Lung (tissue), 11 donors: ENCODE measurements at regions not wholly inside any gene's neighbourhood (a gene's known extent, or its start where the extent isn't known, plus 50 kb on each side); places are given as distances from the start of the nearest gene placed in this dataset.
A peak's percentile ranks its signal among the peaks of the same experiment; 100 is the strongest.

Experiments
- ATAC-seq: fragments of 200-7000 bp; cut with Tn5 transposase; one replicate; pipeline ENCODE4 v1.9.1; 2020; ENCODE audit warnings: moderate number of reproducible peaks; ENCODE audit not compliant: insufficient read depth, low FRiP score
- DNase-seq, 3 donors: peaks; one replicate each; pipeline ENCODE4 v3.0.0-alpha.2; 2013 to 2017
- H3K27ac ChIP-seq, 2 donors: one replicate each; pipeline ENCODE4 v1.5.1; 2013; ENCODE audit warnings: mild to moderate bottlenecking in 2 of 2, moderate library complexity in 2 of 2, control low read depth in 1 of 2, inconsistent platforms in 1 of 2, low read depth in 1 of 2, low read length in 1 of 2
- H3K27me3 ChIP-seq, 3 donors: one replicate each; pipeline ENCODE4 v1.5.1; 2013; ENCODE audit warnings: low read length in 2 of 3; ENCODE audit not compliant: control insufficient read depth in 3 of 3, insufficient read depth in 3 of 3
- H3K36me3 ChIP-seq, 4 donors: one replicate each; pipeline ENCODE4 v1.5.1; 2013; ENCODE audit warnings: low read length in 4 of 4, mild to moderate bottlenecking in 1 of 4, moderate library complexity in 1 of 4; ENCODE audit not compliant: control insufficient read depth in 4 of 4, insufficient read depth in 4 of 4
- H3K4me1 ChIP-seq, 5 donors: one replicate each; pipeline ENCODE4 v1.5.1; 2013; ENCODE audit warnings: low read length in 5 of 5, mild to moderate bottlenecking in 2 of 5, moderate library complexity in 1 of 5; ENCODE audit not compliant: control insufficient read depth in 5 of 5, insufficient read depth in 5 of 5
- H3K4me3 ChIP-seq: one replicate; pipeline ENCODE4 v1.5.1; 2013; ENCODE audit warnings: mild to moderate bottlenecking, control low read depth, moderate library complexity
- H3K9ac ChIP-seq, 2 donors: one replicate each; pipeline ENCODE4 v1.5.1; 2013; ENCODE audit warnings: low read length in 2 of 2, control low read depth in 1 of 2; ENCODE audit not compliant: insufficient read depth in 1 of 2
- H3K9me3 ChIP-seq, 4 donors: one replicate each; pipeline ENCODE4 v1.5.1; 2013; ENCODE audit warnings: low read length in 3 of 4, mild to moderate bottlenecking in 1 of 4, moderate library complexity in 1 of 4; ENCODE audit not compliant: control insufficient read depth in 4 of 4, insufficient read depth in 3 of 4
- WGBS, 2 donors: extraction: QIAGEN DNeasy Blood & Tissue Kit; methylation state at CpG; one replicate each; pipeline ENCODE4 v1.1.7; 2013; 5-methylcytosine and 5-hydroxymethylcytosine counted together
- TF ChIP-seq, protein P1 (sequence below): IDR thresholded peaks from 2 replicates; pipeline ENCODE4 v1.5.1; 2012; ENCODE audit warnings: mild to moderate bottlenecking; ENCODE audit errors: control extremely low read depth, extremely low read depth
- donor health status: control.
- donor health status: control.
- donor health status: Bipolar disorder and iron deficiency.
- donor health status: healthy.
- donor health status: DM: yes; HTN: yes; CAD: no.

DNA sequence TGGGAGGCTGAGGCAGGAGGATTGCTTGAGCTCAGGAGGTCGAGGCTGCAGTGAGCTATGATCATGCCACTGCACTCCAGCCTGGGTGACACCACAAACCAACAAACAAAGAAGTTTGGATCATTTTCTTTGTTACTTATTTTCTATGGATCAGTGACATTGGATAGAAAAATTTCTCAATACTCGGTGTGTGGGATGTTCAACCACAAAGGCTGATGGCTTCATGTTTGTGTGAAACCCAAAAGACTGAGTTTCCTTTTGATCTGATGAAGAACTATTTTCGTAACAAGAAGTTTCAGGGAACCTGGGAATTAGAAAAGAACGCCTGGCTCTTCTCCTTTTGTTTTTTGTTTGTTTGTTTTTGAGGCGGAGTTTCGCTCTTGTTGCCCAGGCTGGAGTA is 104.0 kb downstream of the HOXA1 start:
- Histone ChIP-seq H3K9me3 (no peaks in the 10 kb centered on the region), H3K4me1 (peaks cover 0 to 15% (median 0%) of the 10 kb centered on the region in 5 donors), H3K27ac (no peak overlapping the region), H3K4me3 (no peak overlapping the region), H3K27me3 (peaks cover 0 to 6% (median 0%) of the 10 kb centered on the region in 3 donors), H3K9ac (no peak overlapping the region), H3K36me3 (no peaks in the 10 kb centered on the region)
- TF ChIP-seq, protein P1, sequence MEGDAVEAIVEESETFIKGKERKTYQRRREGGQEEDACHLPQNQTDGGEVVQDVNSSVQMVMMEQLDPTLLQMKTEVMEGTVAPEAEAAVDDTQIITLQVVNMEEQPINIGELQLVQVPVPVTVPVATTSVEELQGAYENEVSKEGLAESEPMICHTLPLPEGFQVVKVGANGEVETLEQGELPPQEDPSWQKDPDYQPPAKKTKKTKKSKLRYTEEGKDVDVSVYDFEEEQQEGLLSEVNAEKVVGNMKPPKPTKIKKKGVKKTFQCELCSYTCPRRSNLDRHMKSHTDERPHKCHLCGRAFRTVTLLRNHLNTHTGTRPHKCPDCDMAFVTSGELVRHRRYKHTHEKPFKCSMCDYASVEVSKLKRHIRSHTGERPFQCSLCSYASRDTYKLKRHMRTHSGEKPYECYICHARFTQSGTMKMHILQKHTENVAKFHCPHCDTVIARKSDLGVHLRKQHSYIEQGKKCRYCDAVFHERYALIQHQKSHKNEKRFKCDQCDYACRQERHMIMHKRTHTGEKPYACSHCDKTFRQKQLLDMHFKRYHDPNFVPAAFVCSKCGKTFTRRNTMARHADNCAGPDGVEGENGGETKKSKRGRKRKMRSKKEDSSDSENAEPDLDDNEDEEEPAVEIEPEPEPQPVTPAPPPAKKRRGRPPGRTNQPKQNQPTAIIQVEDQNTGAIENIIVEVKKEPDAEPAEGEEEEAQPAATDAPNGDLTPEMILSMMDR = no peak
- no peak for DNase-seq
- WGBS, 2 donors = 84 to 88% methylated on average over 6 of the region's 6 CpGs
- no peak for ATAC-seq

DNA sequence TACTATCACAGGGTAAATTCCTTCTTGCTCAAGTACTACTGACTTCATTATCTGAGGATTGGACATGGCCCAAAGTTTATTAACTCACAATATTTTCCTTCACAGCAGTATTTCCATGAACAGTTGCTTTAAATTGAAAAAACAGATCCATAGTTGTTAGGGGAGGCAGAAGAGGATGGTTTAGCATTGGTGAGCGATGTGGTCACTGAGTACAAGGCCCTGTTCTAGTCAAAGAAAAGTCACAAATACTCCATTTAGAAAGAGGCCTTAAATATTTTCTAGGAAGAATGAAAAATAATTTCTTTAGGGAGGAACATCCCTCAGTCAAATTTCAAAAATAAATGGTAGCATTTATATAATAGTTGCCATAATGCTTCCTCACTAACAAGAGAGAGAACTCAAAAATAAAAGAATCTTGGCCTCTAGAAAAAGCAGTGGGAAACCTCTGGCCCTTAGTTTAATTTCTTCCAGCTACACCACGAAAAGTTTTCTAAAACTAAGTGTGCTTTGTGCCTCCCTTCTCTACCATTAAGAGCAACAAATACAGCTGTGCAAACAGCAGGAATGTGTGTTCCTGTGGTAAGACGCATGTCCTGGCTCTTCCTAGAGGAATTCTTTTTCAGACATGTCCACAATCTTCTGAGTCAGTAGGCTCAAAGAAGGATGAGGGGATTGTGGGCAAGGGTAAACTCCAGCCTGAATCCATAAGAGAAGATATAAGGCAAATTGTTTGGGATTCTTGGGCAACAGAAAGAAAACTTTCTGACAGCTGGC is 105.7 kb downstream of the HOXA1 start:
- DNase-seq (peak in 2 of 3 donors; percentile 30 to 40), ATAC-seq (no peak)
- Histone ChIP-seq H3K9ac (no peak overlapping the region), H3K27me3 (peaks cover 0 to 6% (median 0%) of the 10 kb centered on the region in 3 donors), H3K4me3 (no peak overlapping the region), H3K9me3 (no peaks in the 10 kb centered on the region), H3K4me1 (peaks cover 0 to 15% (median 0%) of the 10 kb centered on the region in 5 donors), H3K27ac (no peak overlapping the region), H3K36me3 (no peaks in the 10 kb centered on the region)
- 65 to 83% methylated on average over 3 of the region's 3 CpGs for WGBS, 2 donors
- TF ChIP-seq, protein P1 = no peak

DNA sequence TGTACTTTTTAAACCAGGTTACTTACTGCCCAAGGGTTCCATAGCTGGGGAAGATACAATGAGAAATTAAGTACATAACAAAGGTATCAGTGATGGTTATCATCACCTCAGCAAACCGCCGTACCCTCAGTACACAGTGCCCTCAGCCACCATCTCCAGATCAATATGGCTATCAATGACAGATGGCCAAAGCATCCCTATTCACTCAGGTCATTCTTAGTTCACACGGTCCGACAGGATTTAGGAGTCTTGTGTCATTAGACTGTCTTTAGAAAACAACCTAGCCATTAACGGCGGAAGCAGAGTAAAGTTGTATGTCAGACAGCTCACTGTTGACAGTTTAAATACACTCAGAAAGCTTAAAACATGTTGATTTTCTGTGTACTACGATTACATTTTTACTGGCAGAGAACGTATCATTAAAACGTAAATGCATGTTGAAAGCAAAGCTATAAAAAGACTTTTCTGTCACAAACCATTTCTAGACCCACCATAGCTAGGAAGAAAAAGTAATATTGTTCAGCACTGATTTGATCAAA is 106.9 kb downstream of the HOXA1 start:
- 76 to 85% methylated on average over 9 of the region's 9 CpGs for WGBS, 2 donors
- ATAC-seq = no peak
- H3K9ac ChIP-seq = no peak overlapping the region
- H3K27me3 ChIP-seq = peaks cover 0 to 6% (median 0%) of the 10 kb centered on the region in 3 donors
- H3K36me3 ChIP-seq = no peaks in the 10 kb centered on the region
- H3K4me1 ChIP-seq = peaks cover 0 to 8% (median 0%) of the 10 kb centered on the region in 5 donors
- H3K27ac ChIP-seq = no peak overlapping the region
- no peaks in the 10 kb centered on the region for H3K9me3 ChIP-seq
- peak in 1 of 3 donors; percentile 34 for DNase-seq
- TF ChIP-seq, protein P1 = no peak
- no peak overlapping the region for H3K4me3 ChIP-seq
